Femur (tissue), 1 donor: ENCODE measurements at regions not wholly inside any gene's neighbourhood (a gene's known extent, or its start where the extent isn't known, plus 50 kb on each side); places are given as distances from the start of the nearest gene placed in this dataset.
"Not testable (repeated sequence)": the region's sequence is repeated elsewhere in the genome, so short reads cannot be mapped to it uniquely, and the experiment has no call there.

ENCODE experiments used
- DNase-seq: peaks from one replicate; pipeline ENCODE4 v3.0.0-alpha.2; 2017

GRCh38 chr6:133802861-133803260 is 86.1 kb upstream of the TCF21 start:
- DNase-seq, result no peak

GRCh38 chr6:133804265-133804664 is 84.6 kb upstream of the TCF21 start:
- no peak for DNase-seq

- DNase-seq, result no peak
Measured at GRCh38 chr6:133805876-133806275, 83.0 kb upstream of the TCF21 start.

- no peak for DNase-seq
Measured at GRCh38 chr6:133806382-133807140, 82.4 kb upstream of the TCF21 start.

- no peak for DNase-seq
Measured at GRCh38 chr6:133807501-133807900, 81.4 kb upstream of the TCF21 start.

- no peak for DNase-seq
Measured at GRCh38 chr6:133809406-133809805, 79.5 kb upstream of the TCF21 start.

GRCh38 chr6:133811557-133811956 is 77.4 kb upstream of the TCF21 start:
- DNase-seq, result no peak

- DNase-seq, result not testable (repeated sequence)
Measured at GRCh38 chr6:133812446-133812845, 76.5 kb upstream of the TCF21 start.

GRCh38 chr6:133814238-133814637 is 74.7 kb upstream of the TCF21 start:
- DNase-seq, result no peak

GRCh38 chr6:133814797-133815196 is 74.1 kb upstream of the TCF21 start:
- DNase-seq, result no peak

- no peak for DNase-seq
Measured at GRCh38 chr6:133815313-133815712, 73.6 kb upstream of the TCF21 start.

- no peak for DNase-seq
Measured at GRCh38 chr6:133816171-133816570, 72.7 kb upstream of the TCF21 start.

GRCh38 chr6:133817460-133818047 is 71.4 kb upstream of the TCF21 start:
- no peak for DNase-seq

- DNase-seq, result no peak
Measured at GRCh38 chr6:133818320-133818719, 70.6 kb upstream of the TCF21 start.

- no peak for DNase-seq
Measured at GRCh38 chr6:133820208-133820607, 68.7 kb upstream of the TCF21 start.

- no peak for DNase-seq
Measured at GRCh38 chr6:133827766-133828165, 61.1 kb upstream of the TCF21 start.

- DNase-seq, result no peak
Measured at GRCh38 chr6:133833949-133834359, 55.0 kb upstream of the TCF21 start.

GRCh38 chr6:133834472-133835170 is 54.3 kb upstream of the TCF21 start:
- DNase-seq, result no peak

- no peak for DNase-seq
Measured at GRCh38 chr6:133835901-133836300, 53.0 kb upstream of the TCF21 start.

GRCh38 chr6:133837801-133838349 is 51.0 kb upstream of the TCF21 start:
- no peak for DNase-seq
